GM13976 (cell line): ENCODE measurements at regions not wholly inside any gene's neighbourhood (a gene's known extent, or its start where the extent isn't known, plus 50 kb on each side); places are given as distances from the start of the nearest gene placed in this dataset.

ENCODE experiments used
- DNase-seq: peaks from one replicate; pipeline ENCODE4 v3.0.0; 2012; ENCODE audit warnings: low spot score
- in situ Hi-C: fragments of 300-500 bp; cut with MboI; formaldehyde crosslinking; loops from one replicate; pipeline ENCODE4 v1.12.0; 2022; ENCODE audit warnings: low sequenced_read_pairs, mixed read lengths, inconsistent platforms; ENCODE audit not compliant: unreplicated experiment
- TF ChIP-seq, protein P1 (sequence below): IDR thresholded peaks from 2 replicates; pipeline ENCODE4 v1.5.1; 2012; ENCODE audit warnings: borderline replicate concordance, mild to moderate bottlenecking; ENCODE audit not compliant: insufficient read depth; ENCODE audit errors: extremely low read depth, missing control alignments, control extremely low read depth

DNA sequence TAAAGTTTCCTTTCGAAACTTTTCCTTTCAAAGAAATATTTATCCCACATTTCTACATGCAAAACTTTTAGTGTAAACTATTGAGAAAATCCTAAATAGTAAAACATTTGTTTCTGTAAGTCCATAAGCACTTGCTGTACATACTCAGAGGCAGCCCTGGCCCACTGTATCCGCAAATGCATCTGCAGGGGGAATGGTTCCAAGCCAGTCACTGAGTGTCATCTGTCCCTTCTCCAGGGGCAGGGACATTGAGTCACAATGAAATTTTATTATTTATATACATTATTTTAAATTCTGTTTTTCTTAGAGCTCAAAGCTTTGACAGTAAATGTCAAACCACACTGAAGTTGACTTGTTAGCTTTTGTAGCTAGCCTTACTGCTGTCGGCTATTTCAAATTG lies 367.2 kb downstream of the MTX2 start:
- no peak for DNase-seq
- TF ChIP-seq, protein P1, sequence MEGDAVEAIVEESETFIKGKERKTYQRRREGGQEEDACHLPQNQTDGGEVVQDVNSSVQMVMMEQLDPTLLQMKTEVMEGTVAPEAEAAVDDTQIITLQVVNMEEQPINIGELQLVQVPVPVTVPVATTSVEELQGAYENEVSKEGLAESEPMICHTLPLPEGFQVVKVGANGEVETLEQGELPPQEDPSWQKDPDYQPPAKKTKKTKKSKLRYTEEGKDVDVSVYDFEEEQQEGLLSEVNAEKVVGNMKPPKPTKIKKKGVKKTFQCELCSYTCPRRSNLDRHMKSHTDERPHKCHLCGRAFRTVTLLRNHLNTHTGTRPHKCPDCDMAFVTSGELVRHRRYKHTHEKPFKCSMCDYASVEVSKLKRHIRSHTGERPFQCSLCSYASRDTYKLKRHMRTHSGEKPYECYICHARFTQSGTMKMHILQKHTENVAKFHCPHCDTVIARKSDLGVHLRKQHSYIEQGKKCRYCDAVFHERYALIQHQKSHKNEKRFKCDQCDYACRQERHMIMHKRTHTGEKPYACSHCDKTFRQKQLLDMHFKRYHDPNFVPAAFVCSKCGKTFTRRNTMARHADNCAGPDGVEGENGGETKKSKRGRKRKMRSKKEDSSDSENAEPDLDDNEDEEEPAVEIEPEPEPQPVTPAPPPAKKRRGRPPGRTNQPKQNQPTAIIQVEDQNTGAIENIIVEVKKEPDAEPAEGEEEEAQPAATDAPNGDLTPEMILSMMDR = no peak
- in situ Hi-C loops = loop anchor here (10.0 kb wide), 1 partner anchor 492 kb away; no protein-coding TSS in a partner anchor

GRCh38 chr2:176637142-176637485 lies 367.9 kb downstream of the MTX2 start:
- DNase-seq = no peak
- TF ChIP-seq, protein P1 = no peak
- in situ Hi-C loops = loop anchor here (10.0 kb wide), 1 partner anchor 492 kb away; no protein-coding TSS in a partner anchor

GRCh38 chr2:176637486-176638166 lies 368.4 kb downstream of the MTX2 start:
- no peak for DNase-seq

GRCh38 chr2:176638167-176639015 lies 369.1 kb downstream of the MTX2 start:
- TF ChIP-seq, protein P1 = peak; percentile 85
- in situ Hi-C loops = loop anchor here (10.0 kb wide), 1 partner anchor 494 kb away; no protein-coding TSS in a partner anchor
- DNase-seq = peak; percentile 87

More at GRCh38 chr2:176637486-176638166, 368.4 kb downstream of the MTX2 start:
- TF ChIP-seq, protein P1 = no peak
- in situ Hi-C loops = loop anchor here (10.0 kb wide), 1 partner anchor 493 kb away; no protein-coding TSS in a partner anchor

GRCh38 chr2:176639016-176639343 lies 369.7 kb downstream of the MTX2 start:
- TF ChIP-seq, protein P1 = no peak
- no peak for DNase-seq
- in situ Hi-C loops = loop anchor here (10.0 kb wide), 1 partner anchor 494 kb away; no protein-coding TSS in a partner anchor

DNA sequence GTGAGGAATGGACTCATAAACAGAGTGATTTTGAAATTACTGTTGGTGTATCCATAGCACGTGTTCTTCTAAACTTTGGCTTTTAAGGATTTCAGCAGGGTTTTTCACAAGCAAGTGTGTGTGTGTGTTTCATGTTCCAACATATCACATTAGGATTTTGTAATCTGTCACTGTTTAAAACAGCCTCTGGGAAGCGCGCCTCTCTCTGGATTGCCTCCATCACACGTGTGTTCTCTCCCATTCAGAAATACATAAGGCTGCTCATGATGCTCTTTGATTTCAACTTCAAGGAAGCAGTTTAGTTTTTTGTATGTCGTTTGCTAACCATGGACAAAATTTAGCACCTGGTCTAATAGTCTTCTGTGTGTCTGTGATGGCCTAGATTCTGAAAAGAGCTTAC lies 370.4 kb downstream of the MTX2 start:
- no peak for DNase-seq
- TF ChIP-seq, protein P1 = no peak
- in situ Hi-C loops = loop anchor here (10.0 kb wide), 1 partner anchor 495 kb away; no protein-coding TSS in a partner anchor
